ENCODE measurements at regions not wholly inside any gene's neighbourhood (a gene's known extent, or its start where the extent isn't known, plus 50 kb on each side); places are given as distances from the start of the nearest gene placed in this dataset.

DNA sequence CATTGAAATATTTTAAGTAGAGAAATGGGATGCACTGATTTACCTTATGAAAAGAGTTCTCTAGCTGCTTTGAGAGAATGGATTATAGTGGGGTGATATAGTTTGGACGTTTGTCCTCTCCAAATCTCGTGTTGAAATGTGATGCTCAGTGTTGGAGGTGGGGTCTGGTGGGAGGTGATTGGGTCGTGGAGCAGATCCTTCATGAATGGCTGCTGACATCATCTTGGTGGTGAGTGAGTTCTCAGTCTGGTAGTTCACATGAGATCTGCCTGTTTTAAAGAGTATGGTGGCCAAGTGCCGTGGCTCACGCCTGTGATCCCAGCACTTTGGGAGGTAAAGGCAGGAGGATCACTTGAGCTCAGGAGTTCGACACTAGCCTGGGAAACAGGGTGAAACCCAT lies 58.7 kb upstream of the SH3RF3 start:
- peak; percentile 34 for DNase-seq

DNA sequence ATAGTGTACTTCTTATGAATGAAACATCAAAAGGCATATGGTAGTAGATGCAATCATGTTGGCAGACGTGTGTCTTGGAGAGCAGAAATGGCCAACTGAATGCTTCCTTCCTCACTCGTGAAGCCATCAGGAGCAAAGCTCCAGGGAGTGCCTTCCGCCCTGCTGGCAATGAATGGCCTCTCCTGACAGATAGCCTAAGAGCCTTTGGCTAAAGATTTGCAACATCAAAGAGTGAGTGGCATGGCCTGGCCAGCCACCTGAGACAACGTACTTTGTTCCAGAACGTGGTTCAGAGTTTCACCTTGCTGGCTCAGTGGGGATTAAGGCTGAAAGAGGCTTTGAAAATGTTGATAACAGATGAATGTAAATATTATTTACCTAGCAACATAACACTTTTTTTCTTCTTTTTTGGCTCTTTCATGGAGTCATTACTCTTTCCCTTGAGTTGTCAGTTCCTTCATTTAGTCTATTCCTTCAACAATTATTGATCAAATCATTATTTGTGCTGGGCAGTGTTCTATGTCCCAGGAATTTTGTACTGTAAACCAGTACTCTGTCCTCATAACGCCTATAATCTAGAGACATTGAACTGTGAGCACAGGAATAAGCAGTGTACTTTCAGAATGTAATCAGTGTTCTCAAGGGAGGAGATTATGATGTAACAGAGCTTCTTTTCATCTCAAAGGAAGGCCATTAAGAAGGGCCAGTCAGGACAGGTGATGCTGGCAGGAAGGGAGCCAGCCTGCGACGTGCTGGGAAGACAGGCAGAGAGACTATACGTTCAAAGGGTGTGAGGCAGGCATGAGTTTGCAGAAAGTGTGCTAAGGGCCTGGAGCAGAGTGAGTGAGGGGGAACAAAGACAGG lies 59.4 kb upstream of the SH3RF3 start:
- DNase-seq = peak; percentile 65

DNA sequence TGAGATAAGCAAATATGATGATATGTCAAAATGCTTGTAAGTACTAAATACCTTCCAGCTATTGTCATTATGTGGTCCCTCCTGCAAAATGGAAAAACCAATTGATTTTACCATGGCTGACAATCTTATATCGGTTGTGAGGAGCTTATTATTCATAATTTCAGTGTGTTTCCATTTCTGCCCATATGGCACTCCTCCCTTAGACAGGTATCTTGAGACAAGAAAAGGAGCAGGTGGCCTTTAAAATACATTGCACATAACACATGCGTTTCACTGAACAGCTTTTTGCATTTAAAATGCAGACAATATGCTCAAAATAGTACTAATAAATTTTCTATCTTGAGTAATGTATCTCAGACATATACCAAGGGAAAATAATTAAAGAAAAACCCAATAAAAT lies 60.2 kb upstream of the SH3RF3 start:
- no peak for DNase-seq

- no peak for DNase-seq
Measured at GRCh38 chr2:109067631-109068125, 61.3 kb upstream of the SH3RF3 start.

DNA sequence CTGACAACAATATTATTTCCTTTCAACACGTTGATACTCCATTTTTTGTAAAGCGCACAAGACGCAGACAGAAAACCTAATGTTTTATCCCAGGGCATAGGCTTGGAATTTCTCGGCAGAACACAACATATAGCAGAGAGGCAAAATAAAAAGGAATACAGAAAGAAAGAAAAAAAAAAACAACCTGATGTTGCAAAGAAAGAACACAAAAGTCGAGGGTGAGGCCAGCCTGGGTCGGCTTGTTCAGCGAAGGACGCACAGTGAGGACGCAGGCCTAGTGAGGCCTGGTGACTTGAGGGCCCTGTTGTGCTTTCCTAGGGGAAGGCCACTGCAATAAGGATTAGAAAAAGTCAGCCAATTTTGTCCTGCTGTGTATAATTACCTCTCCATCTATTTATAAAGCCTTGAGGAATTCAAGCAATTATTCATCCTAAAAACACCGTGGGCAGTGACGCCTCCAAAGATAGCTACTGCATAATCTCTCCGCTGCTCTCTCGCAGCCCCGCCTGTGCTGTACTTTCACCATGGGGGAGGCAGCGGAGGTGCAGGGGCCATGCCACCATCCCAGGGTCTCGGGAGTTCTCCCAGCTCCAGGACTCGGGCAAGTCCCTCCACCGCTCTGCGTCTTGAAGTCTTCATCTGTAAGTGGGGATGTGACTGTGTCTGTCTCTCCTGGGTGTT lies 61.9 kb upstream of the SH3RF3 start:
- no peak for DNase-seq

GRCh38 chr2:109066501-109066900 lies 62.5 kb upstream of the SH3RF3 start:
- no peak for DNase-seq

GRCh38 chr2:109065391-109065734 lies 63.6 kb upstream of the SH3RF3 start:
- DNase-seq = no peak

DNA sequence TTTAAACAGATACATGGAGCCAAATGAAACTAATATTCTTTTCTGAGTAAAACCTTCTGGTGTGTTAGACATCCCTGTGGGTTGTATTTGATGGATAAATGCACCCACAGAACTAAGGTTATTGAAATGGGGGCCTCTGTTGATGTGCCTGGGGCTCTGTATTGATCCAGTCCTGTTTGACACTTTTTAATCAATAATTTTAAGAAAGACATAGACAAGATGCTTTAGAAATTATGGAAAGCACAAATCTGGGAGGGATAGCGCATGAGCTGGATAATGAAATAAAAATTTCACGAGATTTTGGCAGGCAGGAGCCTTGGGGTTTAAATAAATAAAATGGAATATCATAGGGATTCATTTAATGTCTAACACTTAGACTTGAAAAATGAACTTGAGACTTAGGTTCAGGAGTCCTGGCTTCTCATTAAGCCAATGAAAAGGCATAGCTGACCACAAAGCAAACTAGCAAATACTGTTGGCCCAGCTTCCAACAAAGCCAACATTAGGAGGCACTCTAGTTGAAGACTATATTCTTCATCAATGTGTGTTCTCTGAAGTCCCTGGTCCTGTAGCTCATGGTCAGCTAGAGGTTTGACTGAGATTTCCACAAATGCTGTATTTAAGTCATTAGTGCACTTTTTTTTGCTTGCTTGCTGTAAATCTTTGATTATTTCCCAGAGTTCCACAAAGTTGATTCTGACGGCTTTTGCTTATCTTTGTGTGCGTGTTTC lies 64.2 kb upstream of the SH3RF3 start:
- DNase-seq = no peak

- DNase-seq = peak; percentile 42
Measured at GRCh38 chr2:109062859-109063700, 65.9 kb upstream of the SH3RF3 start.

- DNase-seq = no peak
Measured at GRCh38 chr2:109062145-109062858, 66.7 kb upstream of the SH3RF3 start.

- no peak for DNase-seq
Measured at GRCh38 chr2:109061736-109062135, 67.3 kb upstream of the SH3RF3 start.

DNA sequence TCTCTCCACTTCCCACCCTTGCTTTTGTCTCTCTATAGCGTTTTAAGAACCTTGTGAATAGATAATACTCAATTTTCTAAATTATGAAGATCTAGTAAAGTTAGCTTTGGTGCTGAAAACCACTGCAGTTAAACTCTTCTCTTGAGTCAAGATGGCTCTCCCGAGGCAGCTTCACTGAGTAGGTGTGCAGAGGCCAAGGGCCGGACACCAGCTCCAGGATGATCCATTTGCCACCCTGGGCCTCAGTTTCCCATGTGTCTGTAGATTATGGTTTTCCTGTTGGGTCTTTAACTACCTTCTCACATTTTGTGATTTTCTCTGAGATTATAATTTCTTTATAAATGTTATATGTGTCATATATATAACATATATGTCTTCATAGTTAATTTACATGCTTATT lies 68.5 kb upstream of the SH3RF3 start:
- no peak for DNase-seq

DNA sequence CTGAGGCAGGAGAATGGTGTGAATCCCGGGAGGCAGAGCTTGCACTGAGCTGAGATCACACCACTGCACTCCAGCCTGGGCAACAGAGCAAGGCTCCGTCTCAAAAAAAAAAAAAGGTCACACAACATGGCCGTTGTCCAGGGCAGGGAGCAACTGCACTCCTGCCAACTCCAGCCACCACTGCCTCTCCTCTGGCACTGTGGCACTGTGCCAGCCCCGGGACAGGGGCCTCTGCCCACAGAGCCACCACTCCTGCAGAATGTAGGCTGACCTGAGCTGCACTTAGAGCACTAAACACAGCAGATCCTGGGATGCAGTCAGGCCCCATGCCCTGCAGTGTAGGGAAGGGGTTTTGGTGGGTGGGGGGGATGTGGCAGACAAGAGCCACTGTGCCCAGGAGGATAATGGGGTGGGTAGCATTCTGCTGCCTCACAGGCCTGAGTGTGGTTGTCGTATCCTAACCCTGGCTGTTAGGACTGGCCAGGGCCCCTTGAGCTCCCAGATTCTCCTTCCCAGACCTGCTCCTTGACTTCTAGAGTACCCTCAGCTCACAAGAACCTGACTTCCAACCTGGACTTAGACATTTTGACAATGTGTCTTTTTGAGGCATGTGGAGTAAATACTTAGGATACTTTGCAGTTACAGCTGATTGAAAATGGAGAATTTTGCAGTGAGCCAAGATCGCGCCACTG lies 69.4 kb upstream of the SH3RF3 start:
- DNase-seq = no peak

- DNase-seq = no peak
Measured at GRCh38 chr2:109058802-109059201, 69.8 kb upstream of the EDAR start.

DNA sequence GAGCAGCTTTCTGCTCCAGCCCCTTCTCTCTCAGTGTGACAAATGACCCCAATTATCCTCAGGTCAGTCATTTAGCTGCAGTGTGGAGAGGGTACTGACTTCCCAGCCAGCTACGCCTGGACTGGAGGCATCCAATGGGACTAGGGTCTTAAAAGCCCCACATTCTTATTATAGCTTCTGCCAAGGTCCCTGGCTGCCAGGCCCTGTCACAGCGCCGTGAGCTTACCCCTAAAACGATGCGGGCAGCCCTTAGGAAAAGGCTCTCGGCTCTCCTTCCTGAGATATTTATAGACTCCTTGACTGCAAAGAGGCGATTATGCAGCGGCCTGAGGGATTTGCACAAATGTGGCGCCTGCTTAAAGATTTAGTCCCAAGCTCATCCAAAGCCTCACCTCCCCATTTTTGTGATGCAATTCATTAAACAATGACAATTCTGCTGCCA lies 69.2 kb upstream of the EDAR start:
- DNase-seq = no peak

GRCh38 chr2:109057686-109058085 lies 68.7 kb upstream of the EDAR start:
- no peak for DNase-seq

- DNase-seq = no peak
Measured at GRCh38 chr2:109055435-109055834, 66.4 kb upstream of the EDAR start.

DNA sequence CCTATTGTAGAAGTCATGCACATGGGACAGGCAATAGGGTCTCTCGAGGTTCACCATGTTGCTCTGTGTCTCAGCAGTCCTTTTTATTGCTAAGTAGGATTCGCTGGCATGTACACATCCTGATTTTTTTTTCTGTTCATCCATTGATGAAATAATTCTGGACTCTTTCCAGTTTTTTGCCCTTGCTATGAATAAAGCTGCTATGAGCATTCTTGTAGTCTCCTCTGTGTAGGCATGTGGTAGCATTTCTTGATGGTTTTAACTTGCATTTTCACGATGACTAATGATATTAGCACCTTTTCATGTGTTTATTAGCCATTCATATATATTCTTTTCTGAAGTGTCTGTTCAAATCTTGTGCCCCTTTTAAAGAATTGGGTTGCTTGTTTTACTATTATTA lies 65.8 kb upstream of the EDAR start:
- DNase-seq = no peak

DNA sequence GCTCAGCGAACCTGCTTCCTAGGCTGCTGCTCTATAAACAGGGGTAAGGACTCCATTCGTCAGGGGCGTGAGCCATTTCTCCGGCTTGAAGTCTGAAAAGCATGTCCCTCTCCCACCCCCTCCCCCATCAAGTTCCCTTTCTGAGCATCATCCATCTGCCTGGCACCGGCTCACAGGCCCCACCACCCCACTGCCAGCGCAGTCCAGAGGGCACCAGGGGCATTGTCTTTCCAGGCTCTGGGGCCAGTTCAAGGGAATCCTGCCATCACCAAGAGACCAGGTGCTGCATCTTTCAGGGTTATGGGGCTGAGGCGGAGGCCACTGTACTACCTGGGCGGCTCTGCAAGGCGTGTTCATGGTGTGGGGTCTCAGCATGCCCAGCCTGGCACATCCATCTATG lies 64.7 kb upstream of the EDAR start:
- no peak for DNase-seq

- no peak for DNase-seq
Measured at GRCh38 chr2:109052922-109053321, 63.9 kb upstream of the EDAR start.

- DNase-seq = no peak
Measured at GRCh38 chr2:109049022-109049421, 60.0 kb upstream of the EDAR start.
